GM12891 (cell line): ENCODE measurements at regions not wholly inside any gene's neighbourhood (a gene's known extent, or its start where the extent isn't known, plus 50 kb on each side); places are given as distances from the start of the nearest gene placed in this dataset.
A peak's percentile ranks its signal among the peaks of the same experiment; 100 is the strongest.

Experiments used
- DNase-seq: peaks from one replicate; pipeline ENCODE4 v3.0.0; 2011; ENCODE audit warnings: low spot score; ENCODE audit not compliant: insufficient read length
- FAIRE-seq: peaks from 2 replicates; lab custom pipeline; 2011; peaks lifted over from hg19 to GRCh38; lab: Jason Lieb, UNC
- PAX5 ChIP-seq: IDR thresholded peaks from 2 replicates; pipeline ENCODE4 v1.6.1; 2011; ENCODE audit warnings: low read length, moderate library complexity, mild to moderate bottlenecking; ENCODE audit not compliant: insufficient read depth, severe bottlenecking
- POLR2A ChIP-seq: IDR thresholded peaks from 2 replicates; pipeline ENCODE4 v1.6.1; 2011; ENCODE audit warnings: low read depth, low read length, control low read depth
- POLR2AphosphoS5 ChIP-seq: IDR thresholded peaks from 2 replicates; pipeline ENCODE4 v1.6.1; 2011; ENCODE audit warnings: low read depth, low read length, control low read depth
- POU2F2 ChIP-seq: IDR thresholded peaks from 2 replicates; pipeline ENCODE4 v1.6.1; 2011; ENCODE audit warnings: low read depth, mild to moderate bottlenecking, control low read depth, low read length, moderate library complexity
- SPI1 ChIP-seq: IDR thresholded peaks from 2 replicates; pipeline ENCODE4 v1.6.1; 2011; ENCODE audit warnings: low read depth, low read length, control low read depth
- TAF1 ChIP-seq: IDR thresholded peaks from 2 replicates; pipeline ENCODE4 v1.6.1; 2011; ENCODE audit warnings: low read depth, low read length, control low read depth

GRCh38 chr2:228625481-228625880, 444.0 kb upstream of the SPHKAP start:
- FAIRE-seq (no peak), DNase-seq (no peak)
- TF ChIP-seq PAX5 (no peak), SPI1 (no peak), POLR2AphosphoS5 (no peak), POLR2A (no peak), TAF1 (no peak), POU2F2 (no peak)

- no peak for FAIRE-seq
- DNase-seq: no peak
- no peak for TF ChIP-seq POLR2A
- TF ChIP-seq TAF1: no peak
- TF ChIP-seq POLR2AphosphoS5: no peak
- no peak for TF ChIP-seq PAX5
- TF ChIP-seq POU2F2: no peak
- no peak for TF ChIP-seq SPI1
These were observed 443.2 kb upstream of the SPHKAP start for GRCh38 chr2:228624733-228625132.

- FAIRE-seq (peak; percentile 9), DNase-seq (no peak)
- TF ChIP-seq PAX5 (no peak), POLR2A (no peak), TAF1 (no peak), POU2F2 (no peak), POLR2AphosphoS5 (no peak), SPI1 (no peak)
These were observed 434.0 kb upstream of the SPHKAP start for GRCh38 chr2:228615496-228615895.

GRCh38 chr2:228614741-228615140, 433.3 kb upstream of the SPHKAP start:
- FAIRE-seq (no peak), DNase-seq (no peak)
- TF ChIP-seq POLR2A (no peak), TAF1 (no peak), POU2F2 (no peak), PAX5 (no peak), POLR2AphosphoS5 (no peak), SPI1 (no peak)

GRCh38 chr2:228613133-228613850, 431.8 kb upstream of the SPHKAP start:
- DNase-seq: no peak
- no peak for FAIRE-seq
- TF ChIP-seq SPI1: no peak
- TF ChIP-seq POLR2A: no peak
- no peak for TF ChIP-seq POLR2AphosphoS5
- TF ChIP-seq POU2F2: no peak
- TF ChIP-seq TAF1: no peak
- TF ChIP-seq PAX5: no peak

- DNase-seq (no peak), FAIRE-seq (no peak)
- TF ChIP-seq POLR2A (no peak), PAX5 (no peak), TAF1 (no peak), POLR2AphosphoS5 (no peak), SPI1 (no peak), POU2F2 (no peak)
These were observed 429.7 kb upstream of the SPHKAP start for GRCh38 chr2:228611171-228611570.

GRCh38 chr2:228602288-228602687, 420.8 kb upstream of the SPHKAP start:
- DNase-seq: no peak
- no peak for TF ChIP-seq PAX5
- no peak for TF ChIP-seq TAF1
- no peak for TF ChIP-seq SPI1
- no peak for TF ChIP-seq POLR2AphosphoS5
- TF ChIP-seq POU2F2: no peak
- no peak for TF ChIP-seq POLR2A
- FAIRE-seq: no peak

GRCh38 chr2:228600265-228600664, 418.8 kb upstream of the SPHKAP start:
- FAIRE-seq: no peak
- TF ChIP-seq POU2F2: no peak
- TF ChIP-seq TAF1: no peak
- TF ChIP-seq POLR2AphosphoS5: no peak
- no peak for TF ChIP-seq POLR2A
- no peak for TF ChIP-seq SPI1
- no peak for TF ChIP-seq PAX5
- DNase-seq: no peak

GRCh38 chr2:228599781-228600180, 418.3 kb upstream of the SPHKAP start:
- DNase-seq (no peak), FAIRE-seq (no peak)

More at GRCh38 chr2:228599781-228600180, 418.3 kb upstream of the SPHKAP start:
- TF ChIP-seq POLR2A (no peak), TAF1 (no peak), POLR2AphosphoS5 (no peak)
